Hematopoietic multipotent progenitor cell treated with erythropoietin and hydrocortisone succinate and interleukin-3 and kit ligand, for 4 days (in vitro differentiated cells): ENCODE measurements at regions not wholly inside any gene's neighbourhood (a gene's known extent, or its start where the extent isn't known, plus 50 kb on each side); places are given as distances from the start of the nearest gene placed in this dataset.
A peak's percentile ranks its signal among the peaks of the same experiment; 100 is the strongest.
"Not testable (repeated sequence)": the region's sequence is repeated elsewhere in the genome, so short reads cannot be mapped to it uniquely, and the experiment has no call there.

ENCODE experiments used
- DNase-seq: peaks from one replicate; pipeline ENCODE4 v3.0.0-alpha.2; 2015

- DNase-seq: no peak
These were observed 74.0 kb downstream of the GATA3 start for GRCh38 chr10:8128511-8128910.

- no peak for DNase-seq
These were observed 75.0 kb downstream of the GATA3 start for GRCh38 chr10:8129438-8129837.

- peak; percentile 20 for DNase-seq
These were observed 76.8 kb downstream of the GATA3 start for GRCh38 chr10:8130973-8131911.

- DNase-seq: peak; percentile 69
These were observed 78.7 kb downstream of the GATA3 start for GRCh38 chr10:8133146-8133545.

- DNase-seq: peak; percentile 11
These were observed 82.2 kb downstream of the GATA3 start for GRCh38 chr10:8136736-8137135.

- peak; percentile 18 for DNase-seq
These were observed 82.8 kb downstream of the GATA3 start for GRCh38 chr10:8137272-8137681.

- DNase-seq: peak; percentile 72
These were observed 83.2 kb downstream of the GATA3 start for GRCh38 chr10:8137726-8138125.

- DNase-seq: no peak
These were observed 84.0 kb downstream of the GATA3 start for GRCh38 chr10:8138471-8138870.

GRCh38 chr10:8144496-8144895, 90.0 kb downstream of the GATA3 start:
- DNase-seq: no peak

GRCh38 chr10:8146650-8147049, 92.2 kb downstream of the GATA3 start:
- no peak for DNase-seq

GRCh38 chr10:8149991-8150390, 95.5 kb downstream of the GATA3 start:
- no peak for DNase-seq

GRCh38 chr10:8150401-8150905, 96.0 kb downstream of the GATA3 start:
- DNase-seq: no peak

- DNase-seq: no peak
These were observed 96.6 kb downstream of the GATA3 start for GRCh38 chr10:8151086-8151485.

GRCh38 chr10:8156918-8157317, 102.4 kb downstream of the GATA3 start:
- DNase-seq: no peak

- DNase-seq: no peak
These were observed 103.9 kb downstream of the GATA3 start for GRCh38 chr10:8158193-8159071.

- DNase-seq: no peak
These were observed 105.1 kb downstream of the GATA3 start for GRCh38 chr10:8159341-8160165.

- DNase-seq: no peak
These were observed 109.3 kb downstream of the GATA3 start for GRCh38 chr10:8163824-8164223.

GRCh38 chr10:8164640-8165039, 110.2 kb downstream of the GATA3 start:
- DNase-seq: not testable (repeated sequence)

GRCh38 chr10:8168836-8169235, 114.3 kb downstream of the GATA3 start:
- no peak for DNase-seq

GRCh38 chr10:8171008-8171407, 116.5 kb downstream of the GATA3 start:
- DNase-seq: no peak

GRCh38 chr10:8172604-8173003, 118.1 kb downstream of the GATA3 start:
- no peak for DNase-seq

- DNase-seq: no peak
These were observed 118.9 kb downstream of the GATA3 start for GRCh38 chr10:8173243-8173865.
